ENCODE measurements at regions not wholly inside any gene's neighbourhood (a gene's known extent, or its start where the extent isn't known, plus 50 kb on each side); places are given as distances from the start of the nearest gene placed in this dataset.

DNA sequence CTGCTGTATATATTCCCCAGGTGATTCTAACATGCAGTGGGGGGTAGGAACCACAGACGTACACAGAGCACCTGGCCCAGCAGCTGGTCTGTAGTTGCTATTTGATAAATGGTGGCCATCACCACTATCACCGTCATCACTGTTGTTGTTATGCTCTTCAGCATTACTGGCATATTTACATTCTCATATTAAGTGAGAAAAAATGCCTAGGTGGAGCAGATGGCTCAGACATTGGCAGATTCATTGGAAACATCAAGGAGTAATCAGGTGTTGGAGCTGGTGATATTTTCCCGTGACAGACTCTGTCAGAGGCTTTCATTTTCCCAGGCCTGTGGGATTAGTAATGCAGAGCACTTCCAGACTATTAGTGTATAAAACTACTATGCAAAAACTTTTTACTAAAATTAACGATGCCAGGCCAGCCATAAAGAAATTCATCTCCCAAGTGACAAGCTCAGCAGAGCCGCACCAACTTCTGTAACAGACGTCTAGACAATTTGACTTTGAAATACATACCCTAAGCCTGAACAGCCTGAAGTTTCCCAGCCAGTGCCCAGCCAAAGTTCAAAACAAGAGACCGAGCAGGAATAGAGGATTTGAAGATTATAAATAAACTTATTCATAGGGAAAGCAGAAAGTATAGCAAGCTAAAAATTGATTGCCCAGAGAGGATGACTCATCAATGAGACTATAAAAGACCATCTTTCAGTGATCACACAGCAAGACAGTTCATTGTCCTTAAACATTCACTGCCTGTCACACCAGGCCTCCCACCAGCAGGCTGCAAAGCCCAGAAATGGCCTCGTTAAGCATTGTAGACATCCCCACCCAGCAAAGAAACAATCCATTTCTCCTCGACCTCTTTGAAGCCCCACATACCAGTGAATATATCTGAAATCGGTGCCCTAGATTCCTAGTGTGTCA is 247.4 kb upstream of the CHAC2 start:
- Histone ChIP-seq H3F3A (ENCODE audit: insufficient read depth) (no peaks in the 10 kb centered on the region), H3K4me2 (ENCODE audit: unreplicated experiment) (no peak overlapping the region), H3K79me2 (ENCODE audit: insufficient read depth) (no peaks in the 10 kb centered on the region), H3K9ac (no peak overlapping the region), H3K27ac (no peak overlapping the region), H3K9me3 (ENCODE audit: low read depth) (no peaks in the 10 kb centered on the region), H3K36me3 (ENCODE audit: low read depth) (no peaks in the 10 kb centered on the region), H3K9me2 (ENCODE audit: insufficient read depth) (no peaks in the 10 kb centered on the region), H3K4me3 (no peak overlapping the region), H3K4me1 (ENCODE audit: insufficient read depth) (no peaks in the 10 kb centered on the region), H4K20me1 (ENCODE audit: insufficient read depth) (no peaks in the 10 kb centered on the region), H3K27me3 (replicated peaks; ENCODE audit: insufficient read depth) (no peaks in the 10 kb centered on the region), H2AFZ (no peak overlapping the region)
- in situ Hi-C loops (cut with MboI) = no loop called here
- no peak for TF ChIP-seq EZH2phosphoT487 (IDR thresholded peaks at IDR 0.05; ENCODE audit: insufficient read depth, low read depth)
- no peak for TF ChIP-seq EZH2 (IDR thresholded peaks at IDR 0.05; ENCODE audit: insufficient read depth, poor library complexity, severe bottlenecking)
- WGBS, 2 experiments (ENCODE audit: low coverage in 1 of 2, low lambda C conversion rate in 2 of 2, missing lambda C conversion rate in 2 of 2) = 50 to 53% methylated on average over 10 of the region's 10 CpGs
- no peak for DNase-seq

DNA sequence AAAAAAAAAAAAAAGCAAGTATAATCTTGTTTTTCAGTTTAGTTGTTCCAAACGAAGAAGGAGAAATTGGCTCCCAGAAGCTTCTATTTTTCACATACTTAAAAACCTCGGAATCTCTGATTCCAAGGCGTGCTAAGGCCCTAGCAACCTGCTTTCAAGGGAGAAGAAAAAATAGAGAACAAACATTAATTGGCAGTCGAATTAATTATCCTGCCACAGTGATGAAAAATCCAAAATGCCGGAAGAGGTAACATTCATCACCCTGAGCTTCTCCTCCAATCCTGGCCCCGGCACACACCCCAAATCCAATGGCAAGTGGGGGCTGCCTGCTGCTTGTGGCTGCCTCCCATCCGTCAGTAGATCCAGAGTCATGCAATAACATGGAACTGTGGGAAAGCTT is 250.2 kb upstream of the CHAC2 start:
- H3K4me3 ChIP-seq = no peak overlapping the region
- no peak overlapping the region for H2AFZ ChIP-seq
- no peaks in the 10 kb centered on the region for H3K27me3 ChIP-seq (replicated peaks; ENCODE audit: insufficient read depth)
- H3K9me3 ChIP-seq (ENCODE audit: low read depth) = no peaks in the 10 kb centered on the region
- in situ Hi-C loops (cut with MboI) = no loop called here
- H3K4me1 ChIP-seq (ENCODE audit: insufficient read depth) = peaks cover 6% of the 10 kb centered on the region; the same call in 1 of the 2 replicates
- no peak overlapping the region for H3K27ac ChIP-seq
- no peak overlapping the region for H3K4me2 ChIP-seq (ENCODE audit: unreplicated experiment)
- H3K36me3 ChIP-seq (ENCODE audit: low read depth) = no peaks in the 10 kb centered on the region
- 63 to 67% methylated on average over 7 of the region's 7 CpGs for WGBS, 2 experiments (ENCODE audit: low coverage in 1 of 2, low lambda C conversion rate in 2 of 2, missing lambda C conversion rate in 2 of 2)
- H3K79me2 ChIP-seq (ENCODE audit: insufficient read depth) = no peaks in the 10 kb centered on the region
- no peaks in the 10 kb centered on the region for H3K9me2 ChIP-seq (ENCODE audit: insufficient read depth)
- H4K20me1 ChIP-seq (ENCODE audit: insufficient read depth) = no peaks in the 10 kb centered on the region
- TF ChIP-seq EZH2phosphoT487 (IDR thresholded peaks at IDR 0.05; ENCODE audit: insufficient read depth, low read depth) (no peak), EZH2 (IDR thresholded peaks at IDR 0.05; ENCODE audit: insufficient read depth, poor library complexity, severe bottlenecking) (no peak)
- H3K9ac ChIP-seq = no peak overlapping the region
- H3F3A ChIP-seq (ENCODE audit: insufficient read depth) = peaks cover 11% of the 10 kb centered on the region
- DNase-seq = no peak

GRCh38 chr2:53516650-53517049 is 251.0 kb upstream of the CHAC2 start:
- no peaks in the 10 kb centered on the region for H3K27me3 ChIP-seq (replicated peaks; ENCODE audit: insufficient read depth)
- H3K4me1 ChIP-seq (ENCODE audit: insufficient read depth) = peaks cover 13% of the 10 kb centered on the region
- no peak overlapping the region for H3K4me2 ChIP-seq (ENCODE audit: unreplicated experiment)
- no peak for TF ChIP-seq EZH2phosphoT487 (IDR thresholded peaks at IDR 0.05; ENCODE audit: insufficient read depth, low read depth)
- no peak for TF ChIP-seq EZH2 (IDR thresholded peaks at IDR 0.05; ENCODE audit: insufficient read depth, poor library complexity, severe bottlenecking)
- no peaks in the 10 kb centered on the region for H3K9me2 ChIP-seq (ENCODE audit: insufficient read depth)
- H3K36me3 ChIP-seq (ENCODE audit: low read depth) = no peaks in the 10 kb centered on the region
- in situ Hi-C loops (cut with MboI) = no loop called here
- no peaks in the 10 kb centered on the region for H3K79me2 ChIP-seq (ENCODE audit: insufficient read depth)
- WGBS, 2 experiments (ENCODE audit: low coverage in 1 of 2, low lambda C conversion rate in 2 of 2, missing lambda C conversion rate in 2 of 2) = 57 to 61% methylated on average over 7 of the region's 7 CpGs
- no peaks in the 10 kb centered on the region for H4K20me1 ChIP-seq (ENCODE audit: insufficient read depth)
- H2AFZ ChIP-seq = no peak overlapping the region
- DNase-seq = no peak
- H3F3A ChIP-seq (ENCODE audit: insufficient read depth) = peaks cover 18% of the 10 kb centered on the region
- H3K4me3 ChIP-seq = no peak overlapping the region
- H3K9ac ChIP-seq = no peak overlapping the region
- no peak overlapping the region for H3K27ac ChIP-seq
- H3K9me3 ChIP-seq (ENCODE audit: low read depth) = no peaks in the 10 kb centered on the region

DNA sequence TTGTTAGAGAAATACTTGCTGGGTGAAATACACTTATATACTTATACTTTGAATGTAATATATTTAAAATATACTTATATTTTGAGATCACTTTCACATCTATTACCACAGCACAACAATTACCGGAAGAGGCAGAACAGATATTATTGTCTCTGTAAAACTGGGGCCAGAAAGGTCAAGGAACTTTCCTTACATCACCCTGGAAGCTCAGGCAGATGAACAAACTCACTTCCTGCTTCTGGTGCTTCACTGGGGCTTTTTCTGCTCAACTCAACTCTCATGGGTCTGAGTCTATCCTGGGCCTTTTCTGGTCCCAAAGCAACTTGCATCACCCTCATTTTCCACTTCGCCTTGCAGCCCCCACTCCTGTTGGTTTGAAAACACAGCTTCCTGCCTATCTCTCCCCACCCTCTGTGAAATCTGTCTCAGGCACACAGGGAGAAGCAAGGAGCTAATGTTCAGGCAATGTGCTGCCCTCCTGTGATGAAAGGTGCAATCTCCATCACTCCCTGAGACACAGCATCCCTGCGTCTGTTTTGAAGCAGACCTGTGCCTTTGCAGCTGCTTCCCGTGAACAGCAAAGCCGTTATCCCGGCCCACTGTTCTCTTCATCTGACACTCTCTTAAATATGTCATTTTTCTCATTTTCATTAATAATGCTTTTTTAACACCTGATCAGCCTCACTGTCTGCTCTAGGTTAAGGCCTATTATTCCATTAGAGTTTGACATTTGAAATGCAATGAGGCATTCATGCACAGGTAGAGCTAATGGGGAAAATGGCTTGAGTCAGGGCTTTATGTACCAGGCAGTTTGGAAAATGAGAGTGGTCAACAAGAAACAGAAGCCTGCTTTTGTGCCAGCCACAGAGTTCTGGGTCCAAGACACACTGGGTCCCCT is 251.9 kb upstream of the CHAC2 start:
- in situ Hi-C loops (cut with MboI) = no loop called here
- Histone ChIP-seq H3K27me3 (replicated peaks; ENCODE audit: insufficient read depth) (no peaks in the 10 kb centered on the region), H3K36me3 (ENCODE audit: low read depth) (no peaks in the 10 kb centered on the region), H3K4me2 (ENCODE audit: unreplicated experiment) (no peak overlapping the region), H4K20me1 (ENCODE audit: insufficient read depth) (no peaks in the 10 kb centered on the region), H3K27ac (no peak overlapping the region), H3K9ac (no peak overlapping the region), H2AFZ (no peak overlapping the region), H3K9me3 (ENCODE audit: low read depth) (no peaks in the 10 kb centered on the region), H3F3A (ENCODE audit: insufficient read depth) (peaks cover 20% of the 10 kb centered on the region), H3K79me2 (ENCODE audit: insufficient read depth) (no peaks in the 10 kb centered on the region), H3K4me3 (no peak overlapping the region), H3K9me2 (ENCODE audit: insufficient read depth) (no peaks in the 10 kb centered on the region), H3K4me1 (ENCODE audit: insufficient read depth) (peaks cover 13% of the 10 kb centered on the region)
- TF ChIP-seq EZH2 (IDR thresholded peaks at IDR 0.05; ENCODE audit: insufficient read depth, poor library complexity, severe bottlenecking) = no peak
- no peak for TF ChIP-seq EZH2phosphoT487 (IDR thresholded peaks at IDR 0.05; ENCODE audit: insufficient read depth, low read depth)
- WGBS, 2 experiments (ENCODE audit: low coverage in 1 of 2, low lambda C conversion rate in 2 of 2, missing lambda C conversion rate in 2 of 2) = 56 to 57% methylated on average over 6 of the region's 6 CpGs
- peak; percentile 5 for DNase-seq

All from GM23248 (cell line).